Calu3 (cell line): ENCODE measurements at regions not wholly inside any gene's neighbourhood (a gene's known extent, or its start where the extent isn't known, plus 50 kb on each side); places are given as distances from the start of the nearest gene placed in this dataset.

ENCODE experiments used
- BruUV-seq: library from RNA; stranded (reverse); fragments of 400-500 nt; replicated peaks from 2 replicates; lab custom pipeline; 2021; lab: Mats Ljungman, UMichigan
- CTCF ChIA-PET: fragments of 300-600 bp; sonication (Branson Sonifier 250); formaldehyde crosslinking; loops from one replicate; lab custom pipeline; 2022; ENCODE audit warnings: antibody characterized with exemption; lab: Charles Lee
- DNase-seq: peaks from one replicate; pipeline ENCODE4 v3.0.0; 2022
- H3K27ac Mint-ChIP-seq: one replicate; pipeline ENCODE4 v1.8.0; 2022; ENCODE audit warnings: mixed read lengths; ENCODE audit not compliant: unreplicated experiment
- H3K27me3 Mint-ChIP-seq: one replicate; pipeline ENCODE4 v1.8.0; 2022; ENCODE audit warnings: mixed read lengths; ENCODE audit not compliant: unreplicated experiment
- H3K36me3 Mint-ChIP-seq: one replicate; pipeline ENCODE4 v1.8.0; 2022; ENCODE audit warnings: mild to moderate bottlenecking, moderate library complexity, mixed read lengths; ENCODE audit not compliant: insufficient read depth, unreplicated experiment
- H3K4me1 Mint-ChIP-seq: one replicate; pipeline ENCODE4 v1.8.0; 2022; ENCODE audit warnings: mild to moderate bottlenecking, low read depth, mixed read lengths; ENCODE audit not compliant: unreplicated experiment
- H3K4me3 Mint-ChIP-seq: one replicate; pipeline ENCODE4 v1.8.0; 2022; ENCODE audit warnings: mild to moderate bottlenecking, low read depth, moderate library complexity, mixed read lengths; ENCODE audit not compliant: unreplicated experiment
- H3K9me3 Mint-ChIP-seq: one replicate; pipeline ENCODE4 v1.8.0; 2022; ENCODE audit warnings: low read depth, mixed read lengths; ENCODE audit not compliant: unreplicated experiment
- CTCF ChIP-seq: fragments of 200-600 bp; IDR thresholded peaks from one replicate; pipeline ENCODE4 v1.8.0; 2022; ENCODE audit warnings: antibody characterized with exemption; ENCODE audit not compliant: unreplicated experiment
- intact Hi-C: fragments of 100-400 bp; cut with micrococcal nuclease; formaldehyde crosslinking; loops from one replicate; pipeline ENCODE4 v1.10.0; 2022; ENCODE audit not compliant: unreplicated experiment

- no peak overlapping the region for H3K27ac Mint-ChIP-seq
- intact Hi-C loops = no loop called here
- no peaks in the 10 kb centered on the region for H3K4me1 Mint-ChIP-seq
- DNase-seq = no peak
- no peak overlapping the region for H3K4me3 Mint-ChIP-seq
- TF ChIP-seq CTCF = no peak
- H3K36me3 Mint-ChIP-seq = no peaks in the 10 kb centered on the region
- H3K27me3 Mint-ChIP-seq = no peaks in the 10 kb centered on the region
- no peaks in the 10 kb centered on the region for H3K9me3 Mint-ChIP-seq
- no TSS peak for BruUV-seq
- CTCF ChIA-PET = no interaction called here
Measured at GRCh38 chr1:221164951-221165838, 286.0 kb downstream of the HLX start.

- no peak overlapping the region for H3K27ac Mint-ChIP-seq
- no peaks in the 10 kb centered on the region for H3K9me3 Mint-ChIP-seq
- no peaks in the 10 kb centered on the region for H3K27me3 Mint-ChIP-seq
- H3K36me3 Mint-ChIP-seq = no peaks in the 10 kb centered on the region
- CTCF ChIA-PET = no interaction called here
- no peak for TF ChIP-seq CTCF
- no peak overlapping the region for H3K4me3 Mint-ChIP-seq
- intact Hi-C loops = no loop called here
- BruUV-seq = no TSS peak
- no peaks in the 10 kb centered on the region for H3K4me1 Mint-ChIP-seq
- DNase-seq = no peak
Measured at GRCh38 chr1:221165839-221166500, 286.7 kb downstream of the HLX start.

GRCh38 chr1:221166559-221167318 is 287.5 kb downstream of the HLX start:
- DNase-seq = no peak

More at GRCh38 chr1:221166559-221167318, 287.5 kb downstream of the HLX start:
- TF ChIP-seq CTCF = no peak
- Mint-ChIP-seq H3K9me3 (peaks cover 5% of the 10 kb centered on the region), H3K4me3 (no peak overlapping the region), H3K27me3 (no peaks in the 10 kb centered on the region), H3K27ac (no peak overlapping the region), H3K4me1 (no peaks in the 10 kb centered on the region), H3K36me3 (no peaks in the 10 kb centered on the region)
- intact Hi-C loops = no loop called here
- CTCF ChIA-PET = no interaction called here
- BruUV-seq = no TSS peak
